ENCODE measurements at regions not wholly inside any gene's neighbourhood (a gene's known extent, or its start where the extent isn't known, plus 50 kb on each side); places are given as distances from the start of the nearest gene placed in this dataset.

DNA sequence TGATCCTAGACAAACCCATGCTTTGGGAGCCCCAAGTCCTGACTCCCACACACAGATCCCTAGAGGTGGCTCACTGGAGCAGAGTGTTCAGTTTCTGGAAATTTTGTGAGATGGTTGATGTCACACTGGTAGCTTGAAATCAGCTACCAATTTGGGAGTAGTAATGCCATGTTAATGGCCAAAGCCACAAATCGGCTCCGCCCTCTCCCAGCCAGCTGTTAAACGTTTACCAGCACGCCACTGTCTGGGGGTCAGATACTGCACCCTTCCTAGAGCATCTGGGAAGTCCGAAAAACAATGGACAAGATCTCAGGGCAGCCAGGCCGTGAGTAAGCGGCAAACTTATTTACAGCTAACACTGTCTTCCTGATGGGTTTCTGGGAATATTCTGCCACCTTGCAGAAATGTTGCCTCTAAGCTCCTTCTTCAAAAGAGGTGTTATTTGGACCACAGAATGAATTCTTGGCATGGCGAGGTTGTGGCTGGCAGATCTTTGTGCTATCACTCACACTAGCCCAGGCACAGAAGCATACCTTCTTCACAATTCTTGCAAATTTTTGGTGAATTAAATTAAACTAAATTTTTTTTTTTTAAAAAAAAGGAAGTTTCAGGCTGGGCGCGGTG, 60.2 kb upstream of the FZD7 start:
- TF ChIP-seq, protein P1, sequence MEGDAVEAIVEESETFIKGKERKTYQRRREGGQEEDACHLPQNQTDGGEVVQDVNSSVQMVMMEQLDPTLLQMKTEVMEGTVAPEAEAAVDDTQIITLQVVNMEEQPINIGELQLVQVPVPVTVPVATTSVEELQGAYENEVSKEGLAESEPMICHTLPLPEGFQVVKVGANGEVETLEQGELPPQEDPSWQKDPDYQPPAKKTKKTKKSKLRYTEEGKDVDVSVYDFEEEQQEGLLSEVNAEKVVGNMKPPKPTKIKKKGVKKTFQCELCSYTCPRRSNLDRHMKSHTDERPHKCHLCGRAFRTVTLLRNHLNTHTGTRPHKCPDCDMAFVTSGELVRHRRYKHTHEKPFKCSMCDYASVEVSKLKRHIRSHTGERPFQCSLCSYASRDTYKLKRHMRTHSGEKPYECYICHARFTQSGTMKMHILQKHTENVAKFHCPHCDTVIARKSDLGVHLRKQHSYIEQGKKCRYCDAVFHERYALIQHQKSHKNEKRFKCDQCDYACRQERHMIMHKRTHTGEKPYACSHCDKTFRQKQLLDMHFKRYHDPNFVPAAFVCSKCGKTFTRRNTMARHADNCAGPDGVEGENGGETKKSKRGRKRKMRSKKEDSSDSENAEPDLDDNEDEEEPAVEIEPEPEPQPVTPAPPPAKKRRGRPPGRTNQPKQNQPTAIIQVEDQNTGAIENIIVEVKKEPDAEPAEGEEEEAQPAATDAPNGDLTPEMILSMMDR (IDR thresholded peaks at IDR 0.05): no peak
- TF ChIP-seq POLR2AphosphoS5 (IDR thresholded peaks at IDR 0.05) (no peak), POLR2A (IDR thresholded peaks at IDR 0.05) (no peak), EP300 (IDR thresholded peaks at IDR 0.05) (no peak)
